Stimulated activated CD4-positive, alpha-beta T cell treated with anti-CD3 and anti-CD28 coated beads, Interleukin-1b, Interleukin-23, amount 100 ng/mL, for 24 hours (primary cell): ENCODE measurements at regions not wholly inside any gene's neighbourhood (a gene's known extent, or its start where the extent isn't known, plus 50 kb on each side); places are given as distances from the start of the nearest gene placed in this dataset.
"Not testable (repeated sequence)": the region's sequence is repeated elsewhere in the genome, so short reads cannot be mapped to it uniquely, and the experiment has no call there.

Experiments used
- DNase-seq, 4 experiments: peaks; one replicate each; pipeline ENCODE4 v3.0.0-alpha.2; 2020; ENCODE audit warnings: low read depth in 4 of 4, low spot score in 1 of 4

- DNase-seq: no peak
Observed at GRCh38 chr4:183814461-183814860, 90.6 kb upstream of the STOX2 start.

GRCh38 chr4:183816077-183816476, 89.0 kb upstream of the STOX2 start:
- DNase-seq: no peak

- no peak for DNase-seq
Observed at GRCh38 chr4:183816882-183817509, 88.1 kb upstream of the STOX2 start.

DNA sequence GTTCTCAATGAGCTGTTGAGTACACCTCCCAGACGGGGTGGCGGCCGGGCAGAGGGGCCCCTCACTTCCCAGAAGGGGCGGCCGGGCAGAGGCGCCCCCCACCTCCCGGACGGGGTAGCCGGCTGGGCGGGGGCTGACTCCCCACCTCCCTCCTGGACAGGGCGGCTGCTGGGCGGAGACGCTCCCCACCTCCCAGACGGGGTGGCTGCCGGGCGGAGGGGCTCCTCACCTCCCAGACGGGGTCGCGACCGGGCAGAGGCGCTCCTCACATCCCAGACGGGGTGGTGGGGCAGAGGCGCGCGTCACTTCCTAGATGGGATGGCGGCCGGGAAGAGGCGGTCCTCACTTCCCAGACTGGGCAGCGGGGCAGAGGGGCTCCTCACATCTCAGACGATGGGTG, 86.5 kb upstream of the STOX2 start:
- DNase-seq: not testable (repeated sequence)

DNA sequence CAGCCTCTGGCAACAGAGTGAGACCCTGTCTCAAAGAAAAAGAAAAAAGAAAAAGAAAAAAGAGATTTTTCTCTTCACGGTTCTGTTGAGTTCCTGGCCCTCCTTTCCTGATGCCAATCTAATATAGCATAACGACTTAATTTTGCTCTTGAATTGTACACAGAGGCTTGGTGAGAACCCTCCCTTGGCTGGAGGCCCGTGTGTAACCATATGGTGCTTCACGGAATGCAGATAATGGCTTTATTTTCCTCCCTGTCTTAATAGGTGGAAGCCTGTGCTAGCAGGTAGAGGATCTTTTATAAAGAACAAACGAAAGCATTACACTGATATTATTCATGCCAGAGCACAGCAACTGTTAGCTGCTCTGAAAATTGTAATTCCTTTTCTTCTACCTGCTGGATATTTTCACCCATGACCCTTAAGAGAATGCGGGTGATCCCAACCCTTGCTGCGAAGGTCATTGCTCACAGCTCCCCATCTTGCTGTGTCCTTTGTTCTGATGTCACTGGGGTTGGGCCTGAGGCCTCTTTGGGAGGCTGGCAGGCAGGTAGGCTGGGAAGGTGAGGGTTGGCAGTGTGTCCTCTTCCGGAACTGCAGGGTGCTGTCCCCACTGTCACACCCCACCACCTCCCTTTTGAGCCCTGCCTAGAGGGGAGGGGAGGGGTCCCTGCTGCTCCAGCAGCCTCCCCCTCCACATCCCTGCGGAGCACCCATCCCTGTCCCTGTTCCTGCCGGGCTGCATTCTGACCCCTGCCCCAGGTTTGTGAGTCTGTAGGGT, 83.8 kb upstream of the STOX2 start:
- no peak for DNase-seq

DNA sequence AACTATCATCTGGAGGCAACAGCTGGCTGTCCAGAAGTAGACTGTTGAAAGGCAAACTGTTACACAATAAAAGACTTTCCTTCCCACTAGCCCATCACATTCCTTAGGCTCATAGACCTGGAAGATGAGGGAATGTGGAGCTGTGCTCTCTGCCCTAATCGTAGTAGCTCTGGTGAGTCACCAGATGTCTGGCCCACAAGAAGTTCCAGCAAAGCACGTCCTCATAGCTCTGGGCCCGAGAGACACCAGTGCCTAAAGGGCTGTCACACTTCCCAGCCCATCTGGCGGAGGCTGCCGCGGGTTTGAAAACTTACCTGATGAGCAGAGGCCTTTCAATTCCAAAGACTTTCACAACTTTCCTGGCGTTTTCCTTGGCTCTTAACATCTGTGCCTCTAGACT, 81.7 kb upstream of the STOX2 start:
- no peak for DNase-seq

DNA sequence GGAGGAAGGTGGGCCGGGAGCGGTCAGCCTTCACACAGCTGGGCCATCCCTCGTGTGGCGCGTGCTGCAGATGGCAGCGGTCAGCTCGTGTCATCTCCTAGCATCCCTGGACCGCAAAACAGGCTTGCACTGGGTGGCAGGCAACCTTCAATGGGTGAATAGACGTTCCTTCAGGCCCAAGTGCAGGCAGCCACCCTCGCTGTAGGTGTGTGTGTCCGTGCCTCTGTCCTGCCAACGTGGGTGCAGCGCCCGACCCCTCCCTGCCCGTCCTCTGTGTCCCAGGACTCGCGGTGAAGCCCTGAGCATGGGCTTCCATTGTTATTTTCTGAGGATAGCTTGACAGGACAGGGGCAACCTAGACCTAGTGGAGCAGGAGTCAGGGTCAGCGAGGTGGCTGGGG, 79.8 kb upstream of the STOX2 start:
- DNase-seq: no peak

- DNase-seq: no peak
Observed at GRCh38 chr4:183826461-183826860, 78.6 kb upstream of the STOX2 start.

- DNase-seq: no peak
Observed at GRCh38 chr4:183828125-183828524, 77.0 kb upstream of the STOX2 start.

- DNase-seq: no peak
Observed at GRCh38 chr4:183828839-183829238, 76.3 kb upstream of the STOX2 start.

GRCh38 chr4:183830438-183830985, 74.6 kb upstream of the STOX2 start:
- DNase-seq: no peak

GRCh38 chr4:183831026-183831446, 74.1 kb upstream of the STOX2 start:
- no peak for DNase-seq

- DNase-seq: no peak
Observed at GRCh38 chr4:183831683-183832082, 73.4 kb upstream of the STOX2 start.

DNA sequence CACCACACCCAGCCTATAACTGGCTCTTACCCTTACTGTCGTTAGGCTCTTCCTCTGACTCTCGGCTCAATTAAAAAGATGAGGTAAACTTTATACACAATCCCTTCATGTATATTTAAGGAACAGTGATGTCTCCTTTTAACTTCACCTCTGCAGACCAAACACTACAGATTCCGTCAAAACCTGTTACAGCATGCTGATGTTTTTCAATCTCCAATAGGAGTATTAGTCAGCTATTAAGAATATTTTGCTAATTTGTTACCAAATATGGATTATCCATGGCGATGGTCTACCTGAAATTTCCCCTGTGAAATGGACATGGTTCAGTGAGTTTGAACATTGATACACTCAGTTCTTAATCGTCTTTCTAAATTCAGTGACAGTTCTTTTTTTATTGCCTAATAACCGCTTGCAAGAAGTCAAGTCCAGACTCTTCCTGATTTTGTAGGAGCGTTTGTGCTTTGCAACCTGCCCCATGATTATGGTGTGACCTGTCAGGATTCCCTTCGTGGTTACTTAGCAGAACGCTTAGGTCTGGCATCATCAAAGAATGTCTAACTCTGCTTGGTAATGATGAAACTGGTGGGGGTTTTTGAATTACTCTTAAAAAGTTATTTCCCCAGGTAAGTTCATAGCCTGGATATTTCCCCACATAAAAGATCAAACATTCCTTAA, 72.2 kb upstream of the STOX2 start:
- DNase-seq: no peak

DNA sequence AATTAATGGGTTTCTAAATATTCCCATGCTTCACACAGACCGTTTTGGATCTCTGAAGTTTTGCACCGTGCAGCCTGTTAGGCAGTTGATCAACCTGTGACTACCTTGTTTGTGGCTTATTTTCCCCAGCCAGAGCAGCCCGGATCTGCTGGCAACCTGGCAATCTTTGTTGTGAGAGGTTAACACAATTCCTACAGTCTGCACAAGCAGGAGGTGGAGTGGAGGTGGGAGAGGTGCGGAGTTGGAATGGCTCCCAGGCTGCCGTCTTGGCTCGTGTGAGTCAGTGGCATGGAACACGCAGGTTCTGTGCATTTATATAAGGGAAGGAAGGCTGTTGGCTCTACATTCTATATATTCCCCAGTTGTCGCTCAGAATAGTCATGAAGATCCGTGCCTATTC, 70.9 kb upstream of the STOX2 start:
- DNase-seq: no peak

GRCh38 chr4:183837222-183837621, 67.9 kb upstream of the STOX2 start:
- DNase-seq: no peak

DNA sequence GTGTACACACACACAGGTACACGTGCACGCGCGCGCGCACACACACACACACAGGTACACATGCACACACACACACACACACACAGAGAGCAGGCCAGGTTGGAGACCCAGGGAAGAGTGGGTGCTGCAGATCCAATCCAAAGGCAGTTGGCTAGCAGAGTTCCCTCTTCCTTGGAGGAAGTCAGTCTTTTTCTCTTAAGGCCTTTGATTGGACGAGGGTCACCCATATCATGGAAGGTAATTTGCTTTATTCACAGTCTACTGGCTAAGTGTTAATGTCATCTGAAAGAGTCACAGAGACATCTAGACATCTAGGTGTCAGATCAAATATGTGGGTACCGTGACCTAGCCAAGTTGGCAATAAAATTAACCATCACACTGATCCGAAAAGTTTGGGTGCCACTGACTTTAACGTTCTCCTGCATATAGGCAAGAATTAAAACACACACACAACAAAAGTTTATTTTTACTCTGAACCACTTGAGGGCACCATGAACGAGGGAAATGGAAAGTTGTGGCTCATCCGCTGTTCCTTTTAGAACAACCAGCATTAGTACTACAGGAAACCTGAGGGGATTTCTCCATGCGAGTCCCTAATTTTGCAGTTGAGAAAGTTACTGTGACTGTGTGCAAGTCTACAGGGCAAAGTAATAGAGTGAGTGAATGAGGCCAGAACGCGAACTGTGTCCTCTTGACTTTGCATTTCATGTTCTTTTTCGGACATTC, 66.0 kb upstream of the STOX2 start:
- DNase-seq: no peak

GRCh38 chr4:183840311-183840710, 64.8 kb upstream of the STOX2 start:
- DNase-seq: peak; percentile 30 to 56 (median 46)

- DNase-seq: no peak
Observed at GRCh38 chr4:183841001-183841400, 64.1 kb upstream of the STOX2 start.

DNA sequence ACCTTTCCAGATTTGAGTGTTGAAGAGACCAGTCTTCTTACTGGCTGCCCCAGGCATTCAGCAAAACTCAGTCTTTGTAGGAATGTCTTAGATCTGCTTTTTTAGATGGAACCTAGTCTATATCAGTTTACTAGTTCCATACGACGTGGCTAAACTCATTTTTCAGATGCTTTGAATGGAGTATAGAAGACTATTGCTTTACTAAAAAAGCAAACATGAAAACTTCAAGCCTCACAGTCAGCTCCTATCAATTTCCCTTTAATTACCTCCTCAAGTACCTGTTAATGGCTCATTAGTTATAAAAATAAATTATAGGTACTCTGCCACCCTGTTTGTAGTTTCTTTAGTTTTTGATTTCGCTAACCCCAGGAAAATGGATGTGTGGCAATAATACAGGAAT, 63.0 kb upstream of the STOX2 start:
- no peak for DNase-seq

DNA sequence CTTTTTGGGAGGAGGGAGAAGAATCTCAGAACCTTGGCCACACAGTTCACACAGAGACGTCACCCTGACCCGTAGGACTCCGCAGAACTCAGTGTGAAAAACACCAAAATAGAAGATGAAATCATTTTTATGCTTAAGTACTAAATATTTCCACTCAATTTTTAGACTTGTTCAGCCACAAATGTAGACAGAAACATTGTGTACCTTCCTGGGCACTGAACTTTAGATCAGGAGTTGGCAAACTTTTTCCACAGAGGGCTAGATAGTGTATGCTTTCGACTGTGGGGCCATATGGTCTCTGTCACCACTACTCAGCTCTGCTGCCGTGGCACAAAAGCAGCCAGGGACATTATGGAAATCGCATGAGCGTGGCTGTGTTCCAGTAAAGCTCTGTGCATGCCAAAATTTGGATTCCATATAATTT, 61.8 kb upstream of the STOX2 start:
- DNase-seq: no peak
